Mesenchymal stem cell (in vitro differentiated cells and primary cell): ENCODE measurements at regions not wholly inside any gene's neighbourhood (a gene's known extent, or its start where the extent isn't known, plus 50 kb on each side); places are given as distances from the start of the nearest gene placed in this dataset.

ENCODE experiments used
- DNase-seq: peaks from one replicate; pipeline ENCODE4 v3.0.0-alpha.2; 2013
- H2AFZ ChIP-seq: one replicate; pipeline ENCODE4 v1.6.1; 2013; ENCODE audit warnings: low read depth, mild to moderate bottlenecking, control low read depth, inconsistent platforms, low read length, moderate library complexity
- H2AK5ac ChIP-seq: 2 replicates; pipeline ENCODE4 v1.6.1; 2013; ENCODE audit warnings: low read length, moderate library complexity, mild to moderate bottlenecking, inconsistent platforms; ENCODE audit not compliant: severe bottlenecking
- H2BK120ac ChIP-seq: one replicate; pipeline ENCODE4 v1.6.1; 2013; ENCODE audit warnings: low read depth, mild to moderate bottlenecking, inconsistent platforms, low read length, moderate library complexity
- H2BK12ac ChIP-seq, 2 experiments: one replicate each; pipeline ENCODE4 v1.6.1; 2013; ENCODE audit warnings: inconsistent platforms in 2 of 2, low read length in 2 of 2, mild to moderate bottlenecking in 2 of 2, moderate library complexity in 2 of 2, control low read depth in 1 of 2
- H2BK15ac ChIP-seq: one replicate; pipeline ENCODE4 v1.6.1; 2013; ENCODE audit warnings: mild to moderate bottlenecking, low read depth, inconsistent platforms; ENCODE audit not compliant: poor library complexity, severe bottlenecking
- H2BK5ac ChIP-seq: 2 replicates; pipeline ENCODE4 v1.6.1; 2013; ENCODE audit warnings: low read depth, mild to moderate bottlenecking, low read length, control low read depth, inconsistent platforms; ENCODE audit not compliant: poor library complexity, severe bottlenecking
- H3K14ac ChIP-seq, 2 experiments: one replicate each; pipeline ENCODE4 v1.6.1; 2013; ENCODE audit warnings: inconsistent platforms in 2 of 2, low read length in 2 of 2, control low read depth in 1 of 2, mild to moderate bottlenecking in 1 of 2, moderate library complexity in 1 of 2
- H3K18ac ChIP-seq, 2 experiments: one replicate each; pipeline ENCODE4 v1.6.1; 2013; ENCODE audit warnings: inconsistent platforms in 2 of 2, low read length in 2 of 2, control low read depth in 1 of 2, low read depth in 1 of 2, mild to moderate bottlenecking in 1 of 2
- H3K23ac ChIP-seq, 2 experiments: one replicate each; pipeline ENCODE4 v1.6.1; 2013; ENCODE audit warnings: inconsistent platforms in 2 of 2, low read length in 2 of 2, mild to moderate bottlenecking in 2 of 2, moderate library complexity in 2 of 2, control low read depth in 1 of 2
- H3K27ac ChIP-seq: 2 replicates; pipeline ENCODE4 v1.5.1; 2013; ENCODE audit warnings: mild to moderate bottlenecking, moderate library complexity, low read length, control low read depth, inconsistent platforms; ENCODE audit not compliant: poor library complexity, severe bottlenecking
- H3K27me3 ChIP-seq, 2 experiments: 2 replicates each; pipeline versions ENCODE4 v1.6.1 to v1.7.0; 2013; ENCODE audit warnings: low read length in 2 of 2, mild to moderate bottlenecking in 2 of 2, moderate library complexity in 2 of 2, control low read depth in 1 of 2, inconsistent platforms in 1 of 2; ENCODE audit not compliant: control insufficient read depth in 1 of 2, insufficient read depth in 1 of 2
- H3K36me3 ChIP-seq, 2 experiments: 2 replicates each; pipeline versions ENCODE4 v1.6.1 to v1.7.0; 2013; ENCODE audit warnings: low read length in 2 of 2, control low read depth in 1 of 2, inconsistent platforms in 1 of 2, low read depth in 1 of 2, mild to moderate bottlenecking in 1 of 2; ENCODE audit not compliant: insufficient read depth in 2 of 2, control insufficient read depth in 1 of 2
- H3K4ac ChIP-seq, 2 experiments: one replicate each; pipeline ENCODE4 v1.6.1; 2013; ENCODE audit warnings: inconsistent platforms in 2 of 2, low read length in 2 of 2, mild to moderate bottlenecking in 2 of 2, moderate library complexity in 2 of 2, control low read depth in 1 of 2, low read depth in 1 of 2
- H3K4me1 ChIP-seq: 2 replicates; pipeline ENCODE4 v1.6.1; 2013; ENCODE audit warnings: low read depth, low read length, control low read depth; ENCODE audit not compliant: control insufficient read depth, insufficient read depth
- H3K4me2 ChIP-seq: 2 replicates; pipeline ENCODE4 v1.6.1; 2013; ENCODE audit warnings: low read length, mild to moderate bottlenecking, inconsistent platforms; ENCODE audit not compliant: poor library complexity, severe bottlenecking
- H3K4me3 ChIP-seq, 2 experiments: 2 replicates each; pipeline versions ENCODE4 v1.5.1 to v1.7.0; 2013; ENCODE audit warnings: low read length in 2 of 2, mild to moderate bottlenecking in 2 of 2, control low read depth in 1 of 2, low read depth in 1 of 2; ENCODE audit not compliant: insufficient read depth in 1 of 2
- H3K79me1 ChIP-seq: replicated peaks from 2 replicates; pipeline ENCODE4 v1.6.1; 2013; ENCODE audit warnings: mild to moderate bottlenecking, control low read depth, low read length, inconsistent platforms; ENCODE audit not compliant: poor library complexity, severe bottlenecking
- H3K9ac ChIP-seq: 2 replicates; pipeline ENCODE4 v1.7.0; 2013; ENCODE audit warnings: mild to moderate bottlenecking, low read length, moderate library complexity
- H3K9me3 ChIP-seq: 2 replicates; pipeline ENCODE4 v1.7.0; 2013; ENCODE audit warnings: mild to moderate bottlenecking, low read length; ENCODE audit not compliant: control insufficient read depth
- H4K8ac ChIP-seq: one replicate; pipeline ENCODE4 v1.6.1; 2013; ENCODE audit warnings: inconsistent platforms, mild to moderate bottlenecking, low read length, moderate library complexity
- H4K91ac ChIP-seq: one replicate; pipeline ENCODE4 v1.6.1; 2013; ENCODE audit warnings: mild to moderate bottlenecking, low read length, inconsistent platforms
- WGBS: methylation state at CpG from one replicate; pipeline ENCODE4 v1.1.7; 2013; ENCODE audit warnings: mixed read lengths; 5-methylcytosine and 5-hydroxymethylcytosine counted together

GRCh38 chr9:38228331-38229103 lies 159.5 kb upstream of the SHB start:
- H2BK5ac ChIP-seq, result no peak overlapping the region
- no peak overlapping the region for H2BK12ac ChIP-seq
- H3K36me3 ChIP-seq, result no peaks in the 10 kb centered on the region
- peak overlapping the region; percentile 18 for H3K27ac ChIP-seq
- H4K91ac ChIP-seq, result no peak overlapping the region
- H3K27me3 ChIP-seq, result peaks cover 5 to 26% of the 10 kb centered on the region in 2 experiments
- peak overlapping the region; percentile 16 for H2AK5ac ChIP-seq
- H2BK15ac ChIP-seq, result no peak overlapping the region
- H3K4me1 ChIP-seq, result peaks cover 12% of the 10 kb centered on the region
- H3K79me1 ChIP-seq, result peaks cover 1% of the 10 kb centered on the region
- H3K9me3 ChIP-seq, result no peaks in the 10 kb centered on the region
- no peak overlapping the region for H3K14ac ChIP-seq
- H3K18ac ChIP-seq, result no peak overlapping the region
- H3K9ac ChIP-seq, result no peak overlapping the region
- no peak overlapping the region for H2BK120ac ChIP-seq
- H4K8ac ChIP-seq, result no peak overlapping the region
- WGBS, result 55% methylated on average over 10 of the region's 13 CpGs
- no peak for DNase-seq
- H3K4me3 ChIP-seq, result no peak overlapping the region
- H3K4ac ChIP-seq, result no peak overlapping the region
- no peak overlapping the region for H3K23ac ChIP-seq
- no peak overlapping the region for H2AFZ ChIP-seq
- no peak overlapping the region for H3K4me2 ChIP-seq

DNA sequence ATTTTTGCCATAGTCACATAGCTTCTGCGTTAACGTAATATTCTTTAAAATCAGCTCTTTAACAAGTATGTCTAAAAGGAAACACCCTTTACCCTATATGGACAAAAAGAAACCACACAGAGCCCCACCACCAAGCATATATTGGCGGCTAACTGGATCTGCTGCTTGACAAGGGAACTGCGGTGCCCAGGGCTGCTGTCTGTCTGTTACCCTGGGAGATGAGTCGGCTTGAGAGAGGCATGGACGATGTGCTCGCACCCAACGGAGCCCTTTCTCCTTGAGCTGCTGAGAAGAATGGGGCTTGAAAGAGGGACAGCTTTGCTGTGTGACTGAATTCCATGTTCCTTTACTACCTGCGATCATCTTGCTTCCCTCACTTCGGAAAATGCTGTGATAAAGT lies 158.6 kb upstream of the SHB start:
- WGBS, result 51% methylated on average over 10 of the region's 10 CpGs
- no peak overlapping the region for H3K4me3 ChIP-seq
- no peaks in the 10 kb centered on the region for H3K9me3 ChIP-seq
- H3K9ac ChIP-seq, result no peak overlapping the region
- no peak overlapping the region for H2BK12ac ChIP-seq
- no peak overlapping the region for H2BK15ac ChIP-seq
- peaks cover 1% of the 10 kb centered on the region for H3K79me1 ChIP-seq
- peak overlapping the region; percentile 18 for H3K27ac ChIP-seq
- H2AFZ ChIP-seq, result no peak overlapping the region
- H2AK5ac ChIP-seq, result no peak overlapping the region
- no peak overlapping the region for H3K14ac ChIP-seq
- H4K91ac ChIP-seq, result no peak overlapping the region
- H3K4me1 ChIP-seq, result peaks cover 12% of the 10 kb centered on the region
- H3K18ac ChIP-seq, result no peak overlapping the region
- H3K4me2 ChIP-seq, result peak overlapping the region; percentile 65
- H3K36me3 ChIP-seq, result no peaks in the 10 kb centered on the region
- H2BK5ac ChIP-seq, result no peak overlapping the region
- peak; percentile 8 for DNase-seq
- H4K8ac ChIP-seq, result no peak overlapping the region
- no peak overlapping the region for H2BK120ac ChIP-seq
- H3K27me3 ChIP-seq, result peaks cover 0 to 23% of the 10 kb centered on the region in 2 experiments
- no peak overlapping the region for H3K4ac ChIP-seq
- H3K23ac ChIP-seq, result no peak overlapping the region

DNA sequence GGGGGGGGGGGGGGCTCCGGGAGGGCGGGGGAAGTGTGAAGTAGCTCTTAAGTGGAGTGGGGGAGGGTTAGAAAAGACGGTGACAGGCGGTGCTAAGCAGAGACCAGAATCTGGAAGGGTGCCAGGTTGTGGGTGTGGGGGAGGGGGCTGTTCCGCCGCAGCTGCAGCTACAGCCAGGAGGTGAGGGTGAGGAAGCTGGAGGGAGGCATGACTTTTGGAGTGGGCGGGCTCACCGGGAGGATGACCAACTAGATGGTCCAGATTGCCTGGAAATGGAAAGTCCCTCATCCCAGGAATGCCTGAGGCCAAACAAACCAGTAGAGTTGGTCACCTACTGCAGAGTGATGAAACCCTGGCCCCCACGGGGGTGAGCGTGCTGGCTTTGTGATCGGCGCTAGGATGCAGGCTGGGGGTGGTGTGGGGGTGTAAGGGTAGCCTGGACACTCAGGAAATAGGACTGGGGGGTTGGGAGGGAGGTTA lies 158.1 kb upstream of the SHB start:
- Histone ChIP-seq H3K27me3 (peaks cover 0 to 22% of the 10 kb centered on the region in 2 experiments), H2BK120ac (no peak overlapping the region), H3K4me2 (peak overlapping the region; percentile 65), H3K18ac (no peak overlapping the region), H3K23ac (no peak overlapping the region), H3K4ac (no peak overlapping the region), H2BK5ac (peak overlapping the region; percentile 68), H4K91ac (no peak overlapping the region), H3K9me3 (no peaks in the 10 kb centered on the region), H2BK12ac (no peak overlapping the region), H2AK5ac (no peak overlapping the region), H3K4me1 (peaks cover 12% of the 10 kb centered on the region), H3K79me1 (peaks cover 1% of the 10 kb centered on the region), H3K14ac (no peak overlapping the region), H2AFZ (no peak overlapping the region), H3K27ac (peak overlapping the region; percentile 18), H4K8ac (peak overlapping the region; percentile 0), H3K9ac (no peak overlapping the region), H3K36me3 (no peaks in the 10 kb centered on the region), H3K4me3 (peak overlapping the region in 1 of 2 experiments; percentile 18), H2BK15ac (no peak overlapping the region)
- peak; percentile 88 for DNase-seq
- WGBS, result 2% methylated on average over 10 of the region's 12 CpGs

DNA sequence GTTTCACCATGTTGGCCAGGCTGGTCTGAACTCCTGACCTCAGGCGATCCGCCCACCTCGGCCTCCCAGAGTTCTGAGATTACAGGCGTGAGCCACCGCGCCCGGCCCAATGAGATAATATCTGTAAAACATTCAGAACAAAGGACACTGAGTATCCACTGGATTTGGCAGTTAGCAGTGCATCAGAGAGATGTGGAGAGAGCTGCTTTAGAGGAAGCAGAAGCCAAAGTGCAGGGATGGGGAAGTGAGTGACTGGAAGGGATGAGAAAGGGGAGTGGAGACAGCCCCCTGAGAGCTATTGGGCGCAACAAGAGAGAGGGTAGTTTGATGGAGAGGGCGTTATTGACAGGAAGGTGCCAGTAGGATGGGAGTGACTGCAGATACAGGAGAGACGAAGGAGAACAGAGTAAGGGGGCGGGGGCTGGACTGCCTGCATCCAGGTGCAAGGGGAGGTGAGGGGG lies 157.5 kb upstream of the SHB start:
- peak overlapping the region; percentile 53 for H3K27ac ChIP-seq
- no peak overlapping the region for H2AFZ ChIP-seq
- peaks cover 0 to 17% of the 10 kb centered on the region in 2 experiments for H3K27me3 ChIP-seq
- no peak for DNase-seq
- no peak overlapping the region for H2BK15ac ChIP-seq
- H3K9me3 ChIP-seq, result no peaks in the 10 kb centered on the region
- WGBS, result 18% methylated on average over 11 of the region's 11 CpGs
- H2BK120ac ChIP-seq, result no peak overlapping the region
- H3K4ac ChIP-seq, result no peak overlapping the region
- no peak overlapping the region for H4K8ac ChIP-seq
- no peak overlapping the region for H3K18ac ChIP-seq
- H3K4me1 ChIP-seq, result peaks cover 12% of the 10 kb centered on the region
- no peak overlapping the region for H2BK5ac ChIP-seq
- H2AK5ac ChIP-seq, result peak overlapping the region; percentile 23
- H3K23ac ChIP-seq, result no peak overlapping the region
- no peak overlapping the region for H4K91ac ChIP-seq
- H2BK12ac ChIP-seq, result no peak overlapping the region
- H3K14ac ChIP-seq, result no peak overlapping the region
- no peak overlapping the region for H3K4me2 ChIP-seq
- H3K79me1 ChIP-seq, result peaks cover 1% of the 10 kb centered on the region
- H3K4me3 ChIP-seq, result no peak overlapping the region
- no peaks in the 10 kb centered on the region for H3K36me3 ChIP-seq
- no peak overlapping the region for H3K9ac ChIP-seq
